Gastrocnemius medialis (tissue), 4 donors: ENCODE measurements at regions not wholly inside any gene's neighbourhood (a gene's known extent, or its start where the extent isn't known, plus 50 kb on each side); places are given as distances from the start of the nearest gene placed in this dataset.

Experiments used
- POLR2A ChIP-seq, 2 donors: fragments of 450-650 bp; IDR thresholded peaks; one replicate each; pipeline ENCODE4 v1.6.1; 2017; ENCODE audit warnings: antibody characterized with exemption in 2 of 2, mild to moderate bottlenecking in 2 of 2, moderate library complexity in 2 of 2
- TF ChIP-seq, protein P1 (sequence below), 5 experiments: fragments of 450-650 bp in 3 of 5; fragments of 200-600 bp in 2 of 5; sonication (generic) in 2 of 5; IDR thresholded peaks in 4 of 5; conservative IDR thresholded peaks in 1 of 5; 1 replicate in 4 of 5; 2 replicates in 1 of 5; pipeline ENCODE4 v1.5.1; 2016 to 2019; ENCODE audit warnings: antibody characterized with exemption in 5 of 5, mild to moderate bottlenecking in 3 of 5, moderate library complexity in 3 of 5

DNA sequence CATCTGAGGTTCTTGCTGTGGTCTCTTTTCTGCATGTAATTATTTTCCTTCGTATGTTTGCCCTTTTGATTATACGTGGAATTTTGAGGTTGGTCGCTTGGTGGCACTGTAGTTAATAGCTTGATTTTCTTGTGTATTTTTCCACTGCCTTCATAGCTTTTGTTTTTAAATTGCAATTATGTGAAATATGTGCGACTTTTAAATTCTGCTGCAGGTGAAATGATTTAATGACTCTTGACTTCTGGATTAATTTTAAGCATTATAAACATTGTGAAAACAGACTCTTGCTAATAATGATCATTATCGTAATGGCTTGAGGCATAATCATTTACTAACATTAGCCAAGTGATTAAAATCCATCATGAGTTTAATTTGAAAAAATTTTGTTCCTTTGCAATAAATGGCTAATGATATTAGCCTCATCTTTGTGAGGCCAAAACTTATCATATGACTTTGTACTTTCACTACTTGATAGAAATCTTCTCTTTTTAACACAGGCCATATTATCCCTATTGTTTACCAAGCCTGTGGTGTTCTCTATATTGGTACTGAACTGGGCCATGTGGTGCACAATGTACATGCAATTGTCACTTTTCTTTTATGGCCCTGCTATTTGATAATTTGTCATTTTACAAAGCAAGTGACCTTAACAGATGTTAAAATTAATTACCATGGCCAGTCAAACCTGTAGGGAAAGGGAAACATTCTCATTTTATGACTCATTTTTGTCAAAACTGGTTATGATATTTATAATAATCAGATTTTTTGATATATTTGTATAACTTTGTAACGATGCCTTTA lies 62.8 kb upstream of the NEUROD1 start:
- TF ChIP-seq, protein P1, sequence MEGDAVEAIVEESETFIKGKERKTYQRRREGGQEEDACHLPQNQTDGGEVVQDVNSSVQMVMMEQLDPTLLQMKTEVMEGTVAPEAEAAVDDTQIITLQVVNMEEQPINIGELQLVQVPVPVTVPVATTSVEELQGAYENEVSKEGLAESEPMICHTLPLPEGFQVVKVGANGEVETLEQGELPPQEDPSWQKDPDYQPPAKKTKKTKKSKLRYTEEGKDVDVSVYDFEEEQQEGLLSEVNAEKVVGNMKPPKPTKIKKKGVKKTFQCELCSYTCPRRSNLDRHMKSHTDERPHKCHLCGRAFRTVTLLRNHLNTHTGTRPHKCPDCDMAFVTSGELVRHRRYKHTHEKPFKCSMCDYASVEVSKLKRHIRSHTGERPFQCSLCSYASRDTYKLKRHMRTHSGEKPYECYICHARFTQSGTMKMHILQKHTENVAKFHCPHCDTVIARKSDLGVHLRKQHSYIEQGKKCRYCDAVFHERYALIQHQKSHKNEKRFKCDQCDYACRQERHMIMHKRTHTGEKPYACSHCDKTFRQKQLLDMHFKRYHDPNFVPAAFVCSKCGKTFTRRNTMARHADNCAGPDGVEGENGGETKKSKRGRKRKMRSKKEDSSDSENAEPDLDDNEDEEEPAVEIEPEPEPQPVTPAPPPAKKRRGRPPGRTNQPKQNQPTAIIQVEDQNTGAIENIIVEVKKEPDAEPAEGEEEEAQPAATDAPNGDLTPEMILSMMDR (IDR thresholded peaks at IDR 0.05 in 4 of 5, conservative IDR thresholded peaks at IDR 0.05 in 1 of 5): peak; percentile 24 to 62 (median 52)
- no peak for TF ChIP-seq POLR2A (IDR thresholded peaks at IDR 0.05)
